Bronchial epithelial cell (primary cell): ENCODE measurements at regions not wholly inside any gene's neighbourhood (a gene's known extent, or its start where the extent isn't known, plus 50 kb on each side); places are given as distances from the start of the nearest gene placed in this dataset.

Experiments
- DNase-seq: peaks from one replicate; pipeline ENCODE4 v3.0.0-alpha.2; 2010; ENCODE audit warnings: low read depth
- FAIRE-seq: peaks from 2 replicates; lab custom pipeline; 2011; peaks lifted over from hg19 to GRCh38; lab: Jason Lieb, UNC
- H3K27me3 ChIP-seq: 2 replicates; pipeline ENCODE4 v1.5.1; 2011; ENCODE audit warnings: low read length; ENCODE audit not compliant: control insufficient read depth, insufficient read depth
- H3K36me3 ChIP-seq: 2 replicates; pipeline ENCODE4 v1.5.1; 2011; ENCODE audit warnings: low read length; ENCODE audit not compliant: control insufficient read depth, insufficient read depth
- H3K4me3 ChIP-seq: 2 replicates; pipeline ENCODE4 v1.5.1; 2011; ENCODE audit warnings: mild to moderate bottlenecking, low read depth, low read length, control low read depth
- TF ChIP-seq, protein P1 (sequence below): IDR thresholded peaks from 2 replicates; pipeline ENCODE4 v1.5.1; 2011; ENCODE audit warnings: mild to moderate bottlenecking, moderate library complexity, low read length, control low read depth, inconsistent platforms; ENCODE audit not compliant: insufficient read depth, severe bottlenecking

DNA sequence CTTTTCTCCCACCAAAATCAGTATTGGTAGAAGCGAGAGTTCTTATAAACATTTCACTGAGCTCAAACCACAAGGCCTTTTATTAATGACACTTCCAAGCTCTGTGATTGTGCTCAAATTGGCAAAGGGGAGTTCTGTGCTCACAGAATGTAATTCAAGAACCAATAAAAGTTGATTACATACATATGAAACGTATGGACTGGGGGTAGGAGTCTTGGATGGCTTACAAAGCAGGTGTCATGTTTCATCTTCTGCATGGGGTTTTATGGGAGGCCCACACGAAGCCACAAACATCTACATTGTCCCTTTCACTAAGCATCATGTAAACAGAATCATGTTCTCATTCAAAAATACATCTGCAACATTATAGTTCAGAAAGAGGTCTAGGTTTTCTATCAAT is 828.3 kb downstream of the VRK1 start:
- FAIRE-seq, result no peak
- Histone ChIP-seq H3K27me3 (no peaks in the 10 kb centered on the region), H3K4me3 (no peak overlapping the region), H3K36me3 (no peaks in the 10 kb centered on the region)
- TF ChIP-seq, protein P1, sequence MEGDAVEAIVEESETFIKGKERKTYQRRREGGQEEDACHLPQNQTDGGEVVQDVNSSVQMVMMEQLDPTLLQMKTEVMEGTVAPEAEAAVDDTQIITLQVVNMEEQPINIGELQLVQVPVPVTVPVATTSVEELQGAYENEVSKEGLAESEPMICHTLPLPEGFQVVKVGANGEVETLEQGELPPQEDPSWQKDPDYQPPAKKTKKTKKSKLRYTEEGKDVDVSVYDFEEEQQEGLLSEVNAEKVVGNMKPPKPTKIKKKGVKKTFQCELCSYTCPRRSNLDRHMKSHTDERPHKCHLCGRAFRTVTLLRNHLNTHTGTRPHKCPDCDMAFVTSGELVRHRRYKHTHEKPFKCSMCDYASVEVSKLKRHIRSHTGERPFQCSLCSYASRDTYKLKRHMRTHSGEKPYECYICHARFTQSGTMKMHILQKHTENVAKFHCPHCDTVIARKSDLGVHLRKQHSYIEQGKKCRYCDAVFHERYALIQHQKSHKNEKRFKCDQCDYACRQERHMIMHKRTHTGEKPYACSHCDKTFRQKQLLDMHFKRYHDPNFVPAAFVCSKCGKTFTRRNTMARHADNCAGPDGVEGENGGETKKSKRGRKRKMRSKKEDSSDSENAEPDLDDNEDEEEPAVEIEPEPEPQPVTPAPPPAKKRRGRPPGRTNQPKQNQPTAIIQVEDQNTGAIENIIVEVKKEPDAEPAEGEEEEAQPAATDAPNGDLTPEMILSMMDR, result no peak
- no peak for DNase-seq

DNA sequence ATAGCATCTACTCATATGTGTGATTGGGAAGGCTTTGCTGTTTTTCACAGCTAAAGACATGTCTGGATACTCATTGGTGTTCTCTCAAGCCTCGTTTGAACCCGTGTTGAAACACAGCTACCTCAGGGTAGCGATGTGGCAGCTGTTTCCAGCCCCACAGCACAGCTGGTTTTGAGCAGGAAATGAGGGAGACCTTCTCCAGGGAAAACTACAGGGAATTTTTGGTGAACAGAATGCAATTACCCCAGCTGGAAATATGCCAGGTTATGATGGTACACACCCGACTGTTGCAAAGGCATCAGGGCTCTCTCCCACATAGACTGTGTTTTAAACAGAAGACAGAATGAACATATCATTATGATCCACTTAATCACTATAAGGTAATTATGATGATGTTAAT is 828.9 kb downstream of the VRK1 start:
- H3K36me3 ChIP-seq, result no peaks in the 10 kb centered on the region
- no peak for DNase-seq
- TF ChIP-seq, protein P1, result no peak
- no peak for FAIRE-seq
- no peak overlapping the region for H3K4me3 ChIP-seq
- H3K27me3 ChIP-seq, result no peaks in the 10 kb centered on the region

DNA sequence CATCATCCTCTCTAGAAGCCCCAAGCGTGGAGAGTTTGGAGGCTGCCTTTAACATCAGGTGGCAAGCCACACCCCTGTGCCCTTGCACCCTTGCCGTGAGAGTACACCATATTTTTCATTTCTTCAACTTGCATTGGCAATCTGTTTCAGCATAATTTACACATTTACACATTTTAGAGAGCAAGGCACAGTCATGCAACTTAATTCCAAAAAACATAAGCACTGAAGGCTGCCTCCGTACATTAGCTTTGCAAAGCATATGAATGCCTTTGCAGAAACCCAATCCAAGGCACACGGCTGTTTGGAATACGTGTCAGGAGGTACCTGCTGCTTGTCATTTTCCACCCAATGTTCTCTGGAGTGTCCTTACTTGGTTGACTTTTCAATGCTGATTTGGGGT is 833.1 kb downstream of the VRK1 start:
- no peak for FAIRE-seq
- no peak overlapping the region for H3K4me3 ChIP-seq
- DNase-seq, result no peak
- H3K27me3 ChIP-seq, result no peaks in the 10 kb centered on the region
- TF ChIP-seq, protein P1, result no peak
- H3K36me3 ChIP-seq, result no peaks in the 10 kb centered on the region

DNA sequence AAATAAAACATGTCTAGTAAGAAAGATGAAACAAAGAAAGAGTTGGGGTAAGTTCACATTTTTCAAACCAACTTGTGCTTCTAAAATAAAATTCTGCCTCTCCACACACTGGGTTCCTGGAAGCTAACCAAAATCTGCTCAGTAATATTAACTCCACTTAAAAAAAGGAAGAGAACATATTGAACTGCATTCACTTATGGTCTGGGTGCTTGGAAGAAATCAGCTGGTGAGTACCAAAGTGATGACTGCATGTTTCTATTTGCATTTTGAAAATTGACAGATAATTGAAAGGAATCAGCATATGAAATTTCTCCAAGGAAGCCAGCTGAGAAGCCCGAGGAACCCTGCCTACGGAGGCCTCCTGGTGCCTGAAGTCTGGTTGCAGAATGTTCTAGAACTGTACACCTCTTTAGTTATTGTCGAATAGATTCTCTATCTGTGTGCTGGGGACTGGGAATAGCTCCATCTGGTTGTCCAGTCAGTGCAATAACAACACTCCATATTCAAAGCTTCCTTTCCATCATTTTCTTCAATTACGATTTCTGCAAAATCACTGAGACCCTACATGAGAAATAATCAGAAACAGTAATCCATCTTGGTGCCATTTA is 836.1 kb downstream of the VRK1 start:
- no peak for DNase-seq
- Histone ChIP-seq H3K27me3 (no peaks in the 10 kb centered on the region), H3K36me3 (no peaks in the 10 kb centered on the region), H3K4me3 (no peak overlapping the region)
- TF ChIP-seq, protein P1, result no peak
- no peak for FAIRE-seq

DNA sequence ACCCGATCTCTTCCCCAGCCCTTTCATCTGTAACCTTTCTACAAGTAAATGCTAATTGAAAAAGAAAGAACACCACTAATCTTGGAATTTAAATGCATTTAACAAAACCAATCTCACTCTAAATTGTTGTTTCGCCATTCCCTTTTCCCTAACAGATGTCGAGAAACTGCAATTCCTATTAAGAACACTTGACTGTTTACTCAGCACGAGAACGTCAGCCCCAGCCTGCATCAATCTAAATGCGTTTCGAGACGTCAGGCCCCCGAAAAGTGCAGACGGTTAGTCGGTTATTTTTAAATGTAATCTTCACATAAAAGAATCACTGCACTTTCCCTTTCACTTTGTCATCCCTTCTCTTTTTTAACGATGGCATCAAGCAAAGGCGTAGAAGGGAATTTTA is 837.6 kb downstream of the VRK1 start:
- Histone ChIP-seq H3K36me3 (no peaks in the 10 kb centered on the region), H3K27me3 (no peaks in the 10 kb centered on the region), H3K4me3 (no peak overlapping the region)
- TF ChIP-seq, protein P1, result no peak
- DNase-seq (peak; percentile 3), FAIRE-seq (no peak)

DNA sequence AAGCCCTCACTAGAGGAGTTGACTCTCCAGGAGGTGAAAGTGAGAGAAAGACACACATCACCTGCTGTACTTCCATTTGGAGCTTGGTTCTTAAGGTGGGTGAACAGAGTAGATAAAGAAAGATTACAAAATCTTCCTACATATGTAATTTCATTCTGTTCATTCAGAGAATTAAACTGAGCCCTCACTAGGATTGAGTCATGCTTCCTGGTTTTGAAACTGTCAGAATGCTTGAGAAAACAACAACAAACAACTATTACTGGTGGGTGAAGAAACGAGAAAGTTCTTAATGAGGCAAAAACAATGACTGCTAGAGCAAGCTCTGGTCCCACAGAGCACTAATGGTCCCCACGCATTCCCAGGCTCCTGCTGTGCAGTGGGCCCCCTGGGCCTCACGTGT is 841.7 kb downstream of the VRK1 start:
- H3K36me3 ChIP-seq, result no peaks in the 10 kb centered on the region
- DNase-seq (peak; percentile 37), FAIRE-seq (no peak)
- TF ChIP-seq, protein P1, result no peak
- no peaks in the 10 kb centered on the region for H3K27me3 ChIP-seq
- no peak overlapping the region for H3K4me3 ChIP-seq
